IMR-90 (cell line): ENCODE measurements at regions not wholly inside any gene's neighbourhood (a gene's known extent, or its start where the extent isn't known, plus 50 kb on each side); places are given as distances from the start of the nearest gene placed in this dataset.

Experiments
- ATAC-seq: fragments of 200-7000 bp; cut with Tn5 transposase; 2 replicates; pipeline ENCODE4 v1.9.1; 2020; ENCODE audit warnings: low read depth, mild to moderate bottlenecking, moderate library complexity
- BruUV-seq: library from RNA; stranded (reverse); fragments of 400-500 nt; replicated peaks from 2 replicates; lab custom pipeline; 2021; lab: Mats Ljungman, UMichigan
- CTCF ChIA-PET: fragments of 300-600 bp; formaldehyde crosslinking; extraction: SDS; loops from one replicate; lab custom pipeline; 2021; ENCODE audit warnings: antibody characterized with exemption; lab: Yijun Ruan, JAX
- POLR2A ChIA-PET: fragments of 300-600 bp; sonication (Branson Sonifier 250); formaldehyde crosslinking; loops from one replicate; lab custom pipeline; 2022; ENCODE audit warnings: antibody characterized with exemption; ENCODE audit not compliant: unreplicated experiment; lab: Charles Lee
- DNase-seq: peaks from one replicate; pipeline ENCODE4 v3.0.0; 2013
- H2AFZ ChIP-seq: replicated peaks from 2 replicates; pipeline ENCODE3; 2013; ENCODE audit warnings: low read length, mild to moderate bottlenecking; ENCODE audit not compliant: poor library complexity
- H2AK5ac ChIP-seq: 2 replicates; pipeline ENCODE4 v1.6.1; 2013; ENCODE audit warnings: low read depth, low read length, inconsistent platforms
- H2AK9ac ChIP-seq: replicated peaks from 2 replicates; pipeline ENCODE3; 2013; ENCODE audit warnings: mild to moderate bottlenecking, low read depth, low read length, moderate library complexity; ENCODE audit not compliant: poor library complexity
- H2BK120ac ChIP-seq: 2 replicates; pipeline ENCODE4 v1.6.1; 2013; ENCODE audit warnings: low read depth, low read length, inconsistent platforms
- H2BK15ac ChIP-seq: 3 replicates; pipeline ENCODE4 v1.6.1; 2013; ENCODE audit warnings: low read depth, low read length, inconsistent platforms
- H2BK20ac ChIP-seq: 2 replicates; pipeline ENCODE4 v1.6.1; 2013; ENCODE audit warnings: low read depth, mild to moderate bottlenecking, inconsistent platforms, low read length, moderate library complexity
- H2BK5ac ChIP-seq: 2 replicates; pipeline ENCODE4 v1.6.1; 2013; ENCODE audit warnings: mild to moderate bottlenecking, low read depth, low read length, inconsistent platforms; ENCODE audit not compliant: poor library complexity, severe bottlenecking
- H3K14ac ChIP-seq: replicated peaks from 2 replicates; pipeline ENCODE4 v1.6.1; 2013; ENCODE audit warnings: low read depth, low read length, inconsistent platforms
- H3K18ac ChIP-seq: 2 replicates; pipeline ENCODE4 v1.6.1; 2013; ENCODE audit warnings: low read depth, low read length, control low read depth
- H3K23ac ChIP-seq: 2 replicates; pipeline ENCODE4 v1.6.1; 2013; ENCODE audit warnings: low read depth, low read length, inconsistent platforms
- H3K27ac ChIP-seq: 2 replicates; pipeline ENCODE4 v1.5.1; 2013; ENCODE audit warnings: mild to moderate bottlenecking, control low read depth, low read length; ENCODE audit not compliant: insufficient read depth
- H3K27me3 ChIP-seq: 2 replicates; pipeline ENCODE4 v1.6.1; 2013; ENCODE audit warnings: low read length; ENCODE audit not compliant: control insufficient read depth, insufficient read depth
- H3K36me3 ChIP-seq: 2 replicates; pipeline ENCODE4 v1.6.1; 2013; ENCODE audit warnings: low read length, mixed read lengths; ENCODE audit not compliant: control insufficient read depth, insufficient read depth
- H3K4ac ChIP-seq: 2 replicates; pipeline ENCODE4 v1.6.1; 2013; ENCODE audit warnings: low read depth, low read length, inconsistent platforms
- H3K4me1 ChIP-seq: 2 replicates; pipeline ENCODE4 v1.6.1; 2013; ENCODE audit warnings: low read length, mixed read lengths; ENCODE audit not compliant: control insufficient read depth, insufficient read depth
- H3K4me2 ChIP-seq: 2 replicates; pipeline ENCODE4 v1.6.1; 2013; ENCODE audit warnings: low read depth, mild to moderate bottlenecking, control low read depth, low read length, moderate library complexity
- H3K4me3 ChIP-seq: 2 replicates; pipeline ENCODE4 v1.5.1; 2013; ENCODE audit warnings: low read depth, mild to moderate bottlenecking, control low read depth, low read length, moderate library complexity; ENCODE audit not compliant: insufficient read depth
- H3K56ac ChIP-seq: 2 replicates; pipeline ENCODE4 v1.6.1; 2013; ENCODE audit warnings: low read length, inconsistent platforms; ENCODE audit not compliant: insufficient read depth; ENCODE audit errors: extremely low read depth
- H3K79me1 ChIP-seq, 2 experiments: 2 replicates each; pipeline ENCODE4 v1.6.1; 2013; ENCODE audit warnings: low read length in 2 of 2, inconsistent platforms in 1 of 2, low read depth in 1 of 2
- H3K9ac ChIP-seq: 2 replicates; pipeline ENCODE4 v1.6.1; 2013; ENCODE audit warnings: low read depth, low read length, control low read depth
- H3K9me1 ChIP-seq: 2 replicates; pipeline ENCODE4 v1.6.1; 2013; ENCODE audit warnings: low read length, inconsistent platforms; ENCODE audit not compliant: insufficient read depth
- H3K9me3 ChIP-seq: 2 replicates; pipeline ENCODE4 v1.6.1; 2013; ENCODE audit warnings: low read length; ENCODE audit not compliant: control insufficient read depth, insufficient read depth
- H4K20me1 ChIP-seq: 2 replicates; pipeline ENCODE4 v1.6.1; 2013; ENCODE audit warnings: low read length, inconsistent platforms; ENCODE audit not compliant: insufficient read depth
- H4K5ac ChIP-seq: 2 replicates; pipeline ENCODE4 v1.6.1; 2013; ENCODE audit warnings: mild to moderate bottlenecking, low read depth, low read length, control low read depth
- H4K8ac ChIP-seq, 2 experiments: 2 replicates each; pipeline ENCODE4 v1.6.1; 2013; ENCODE audit warnings: low read depth in 2 of 2, low read length in 2 of 2, control low read depth in 1 of 2, inconsistent platforms in 1 of 2
- H4K91ac ChIP-seq: 2 replicates; pipeline ENCODE4 v1.6.1; 2013; ENCODE audit warnings: low read depth, low read length, inconsistent platforms; ENCODE audit not compliant: insufficient read depth
- BHLHE40 ChIP-seq: fragments of 150-350 bp; IDR thresholded peaks from 2 replicates; pipeline ENCODE4 v1.6.1; 2016; ENCODE audit warnings: mild to moderate bottlenecking, low read depth, low read length
- CEBPB ChIP-seq: IDR thresholded peaks from 2 replicates; pipeline ENCODE4 v1.6.1; 2012; ENCODE audit warnings: low read depth, low read length, improper control_type of control experiment
- CHD1 ChIP-seq: IDR thresholded peaks from 2 replicates; pipeline ENCODE4 v1.6.1; 2012; ENCODE audit warnings: low read depth, low read length, improper control_type of control experiment
- CTCF ChIP-seq: conservative IDR thresholded peaks from 2 replicates; pipeline ENCODE4 v1.5.1; 2012; ENCODE audit warnings: mild to moderate bottlenecking, low read depth, low read length, improper control_type of control experiment
- ELK1 ChIP-seq: fragments of 150-350 bp; IDR thresholded peaks from 2 replicates; pipeline ENCODE4 v1.6.1; 2016; ENCODE audit warnings: low read depth, mild to moderate bottlenecking, low read length, moderate library complexity, borderline replicate concordance
- FOS ChIP-seq: fragments of 150-350 bp; IDR thresholded peaks from 2 replicates; pipeline ENCODE4 v1.6.1; 2016; ENCODE audit warnings: low read depth, low read length
- MAFK ChIP-seq: IDR thresholded peaks from 2 replicates; pipeline ENCODE4 v1.6.1; 2012; ENCODE audit warnings: low read depth, low read length, improper control_type of control experiment
- MAZ ChIP-seq: IDR thresholded peaks from 2 replicates; pipeline ENCODE4 v1.6.1; 2012; ENCODE audit warnings: low read depth, mild to moderate bottlenecking, low read length, improper control_type of control experiment, moderate library complexity, borderline replicate concordance
- MXI1 ChIP-seq: IDR thresholded peaks from 2 replicates; pipeline ENCODE4 v1.6.1; 2012; ENCODE audit warnings: low read depth, mild to moderate bottlenecking, low read length, moderate library complexity, borderline replicate concordance
- NFE2L2 ChIP-seq: fragments of 150-350 bp; IDR thresholded peaks from 2 replicates; pipeline ENCODE4 v1.6.1; 2016; ENCODE audit warnings: low read depth, mild to moderate bottlenecking, low read length
- POLR2A ChIP-seq: IDR thresholded peaks from 2 replicates; pipeline ENCODE4 v1.6.1; 2012; ENCODE audit warnings: mild to moderate bottlenecking, low read depth, low read length
- RAD21 ChIP-seq: IDR thresholded peaks from 2 replicates; pipeline ENCODE4 v1.6.1; 2012; ENCODE audit warnings: low read length, improper control_type of control experiment
- RCOR1 ChIP-seq: IDR thresholded peaks from 2 replicates; pipeline ENCODE4 v1.6.1; 2012; ENCODE audit warnings: mild to moderate bottlenecking, low read length, improper control_type of control experiment; ENCODE audit not compliant: insufficient replicate concordance
- RFX5 ChIP-seq: IDR thresholded peaks from 2 replicates; pipeline ENCODE4 v1.8.0; 2012; ENCODE audit warnings: low read depth, mild to moderate bottlenecking, low read length, moderate library complexity
- SMC3 ChIP-seq: fragments of 150-350 bp; IDR thresholded peaks from 2 replicates; pipeline ENCODE4 v1.6.1; 2016; ENCODE audit warnings: low read depth, mild to moderate bottlenecking, antibody characterized with exemption, low read length, moderate library complexity
- USF2 ChIP-seq: fragments of 150-350 bp; IDR thresholded peaks from 2 replicates; pipeline ENCODE4 v1.6.1; 2017; ENCODE audit warnings: mild to moderate bottlenecking, antibody characterized with exemption, low read length, low read depth
- WGBS, 2 experiments: methylation state at CpG; one replicate each; pipeline versions ENCODE4 v1.1.5 to v1.1.7; 2013; ENCODE audit warnings: missing lambda C conversion rate in 2 of 2; ENCODE audit not compliant: insufficient read length in 1 of 2; ENCODE audit errors: extremely low coverage in 2 of 2; 5-methylcytosine and 5-hydroxymethylcytosine counted together
- dilution Hi-C: fragments of 300-500 bp; cut with HindIII; formaldehyde crosslinking; loops from one replicate; pipeline ENCODE4 v1.14.3; 2018; ENCODE audit warnings: low sequenced_read_pairs; ENCODE audit not compliant: unreplicated experiment
- in situ Hi-C: fragments of 300-500 bp; cut with MboI; formaldehyde crosslinking; loops from 3 replicates; pipeline ENCODE4 v1.14.3; 2019; ENCODE audit warnings: low sequenced_read_pairs, inconsistent platforms, mixed read lengths
- intact Hi-C: fragments of 100-400 bp; cut with micrococcal nuclease; formaldehyde crosslinking; loops from 2 replicates; pipeline ENCODE4 v1.10.0; 2022

GRCh38 chr1:72745413-72745812, 463.1 kb upstream of the NEGR1 start:
- Histone ChIP-seq H3K36me3 (no peaks in the 10 kb centered on the region), H2AFZ (no peak overlapping the region), H3K4me2 (no peak overlapping the region), H3K18ac (no peak overlapping the region), H4K5ac (no peak overlapping the region), H3K23ac (no peak overlapping the region), H3K27me3 (no peaks in the 10 kb centered on the region), H4K8ac (no peak overlapping the region), H2AK5ac (no peak overlapping the region), H2BK120ac (no peak overlapping the region), H3K9me3 (no peaks in the 10 kb centered on the region), H3K4ac (no peak overlapping the region), H3K27ac (no peak overlapping the region), H3K9me1 (no peaks in the 10 kb centered on the region), H3K56ac (no peak overlapping the region), H3K79me1 (no peaks in the 10 kb centered on the region), H3K4me1 (no peaks in the 10 kb centered on the region), H2BK20ac (no peak overlapping the region), H4K91ac (no peak overlapping the region), H2BK15ac (no peak overlapping the region), H3K4me3 (no peak overlapping the region), H2AK9ac (no peak overlapping the region), H3K14ac (no peak overlapping the region), H4K20me1 (no peaks in the 10 kb centered on the region), H2BK5ac (no peak overlapping the region), H3K9ac (no peak overlapping the region)
- DNase-seq (no peak), ATAC-seq (no peak)
- intact Hi-C loops (no loop called here), in situ Hi-C loops (no loop called here), dilution Hi-C loops (no loop called here)
- TF ChIP-seq CHD1 = no peak
- no peak for TF ChIP-seq BHLHE40
- TF ChIP-seq RCOR1 = no peak
- TF ChIP-seq RFX5 = no peak
- no peak for TF ChIP-seq MXI1
- no peak for TF ChIP-seq MAZ
- no peak for TF ChIP-seq FOS
- no peak for TF ChIP-seq CEBPB
- no peak for TF ChIP-seq USF2
- no peak for TF ChIP-seq MAFK
- no peak for TF ChIP-seq ELK1
- no peak for TF ChIP-seq CTCF
- no peak for TF ChIP-seq SMC3
- no peak for TF ChIP-seq RAD21
- no peak for TF ChIP-seq NFE2L2
- no peak for TF ChIP-seq POLR2A
- WGBS, 2 experiments = 20% methylated on average over 1 of the region's 2 CpGs; no CpG with 5 or more reads in 1 of the 2 experiments
- POLR2A ChIA-PET = no interaction called here
- no TSS peak for BruUV-seq
- CTCF ChIA-PET = no interaction called here
